ENCODE measurements at regions not wholly inside any gene's neighbourhood (a gene's known extent, or its start where the extent isn't known, plus 50 kb on each side); places are given as distances from the start of the nearest gene placed in this dataset.

DNA sequence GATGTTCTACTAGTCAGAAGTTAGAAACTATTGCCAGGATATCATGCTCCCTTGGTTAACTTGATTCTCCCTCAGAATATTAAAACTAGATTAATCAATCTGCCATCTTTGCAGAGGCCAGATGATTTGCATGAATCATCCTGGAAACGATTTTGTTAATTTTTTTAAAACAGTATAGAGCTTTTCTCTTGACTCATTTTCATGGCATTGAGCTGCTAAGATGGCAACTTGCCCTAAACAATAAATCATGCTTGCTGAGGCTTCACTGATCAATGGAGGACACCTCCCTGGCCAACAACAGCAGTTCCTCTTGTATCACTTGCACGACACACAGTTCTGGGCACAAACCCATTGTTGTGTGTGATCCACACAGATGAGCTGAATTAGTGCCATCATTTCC, 109.1 kb downstream of the COL6A6 start:
- ATAC-seq (ENCODE audit: insufficient read depth, low FRiP score) (no peak), DNase-seq (no peak)
- no peaks in the 10 kb centered on the region for H3K4me1 ChIP-seq (ENCODE audit: control insufficient read depth in 5 of 5, insufficient read depth in 5 of 5, low read length in 5 of 5)
- 66 to 82% methylated on average over 2 of the region's 2 CpGs for WGBS, 2 donors
- no peak overlapping the region for H3K9ac ChIP-seq (ENCODE audit: insufficient read depth in 1 of 2, low read length in 2 of 2)
- peaks cover 0 to 1% (median 0%) of the 10 kb centered on the region in 4 donors for H3K9me3 ChIP-seq (ENCODE audit: control insufficient read depth in 4 of 4, insufficient read depth in 3 of 4, low read length in 3 of 4)
- no peaks in the 10 kb centered on the region for H3K27me3 ChIP-seq (ENCODE audit: control insufficient read depth in 3 of 3, insufficient read depth in 3 of 3, low read length in 2 of 3)
- no peak overlapping the region for H3K27ac ChIP-seq (ENCODE audit: low read depth in 1 of 2, low read length in 1 of 2)
- TF ChIP-seq, protein P1, sequence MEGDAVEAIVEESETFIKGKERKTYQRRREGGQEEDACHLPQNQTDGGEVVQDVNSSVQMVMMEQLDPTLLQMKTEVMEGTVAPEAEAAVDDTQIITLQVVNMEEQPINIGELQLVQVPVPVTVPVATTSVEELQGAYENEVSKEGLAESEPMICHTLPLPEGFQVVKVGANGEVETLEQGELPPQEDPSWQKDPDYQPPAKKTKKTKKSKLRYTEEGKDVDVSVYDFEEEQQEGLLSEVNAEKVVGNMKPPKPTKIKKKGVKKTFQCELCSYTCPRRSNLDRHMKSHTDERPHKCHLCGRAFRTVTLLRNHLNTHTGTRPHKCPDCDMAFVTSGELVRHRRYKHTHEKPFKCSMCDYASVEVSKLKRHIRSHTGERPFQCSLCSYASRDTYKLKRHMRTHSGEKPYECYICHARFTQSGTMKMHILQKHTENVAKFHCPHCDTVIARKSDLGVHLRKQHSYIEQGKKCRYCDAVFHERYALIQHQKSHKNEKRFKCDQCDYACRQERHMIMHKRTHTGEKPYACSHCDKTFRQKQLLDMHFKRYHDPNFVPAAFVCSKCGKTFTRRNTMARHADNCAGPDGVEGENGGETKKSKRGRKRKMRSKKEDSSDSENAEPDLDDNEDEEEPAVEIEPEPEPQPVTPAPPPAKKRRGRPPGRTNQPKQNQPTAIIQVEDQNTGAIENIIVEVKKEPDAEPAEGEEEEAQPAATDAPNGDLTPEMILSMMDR (IDR thresholded peaks at IDR 0.05; ENCODE audit: control extremely low read depth, extremely low read depth), result no peak
- H3K4me3 ChIP-seq, result no peak overlapping the region
- H3K36me3 ChIP-seq (ENCODE audit: control insufficient read depth in 4 of 4, insufficient read depth in 4 of 4, low read length in 4 of 4), result peaks cover 0 to 4% (median 0%) of the 10 kb centered on the region in 4 donors

DNA sequence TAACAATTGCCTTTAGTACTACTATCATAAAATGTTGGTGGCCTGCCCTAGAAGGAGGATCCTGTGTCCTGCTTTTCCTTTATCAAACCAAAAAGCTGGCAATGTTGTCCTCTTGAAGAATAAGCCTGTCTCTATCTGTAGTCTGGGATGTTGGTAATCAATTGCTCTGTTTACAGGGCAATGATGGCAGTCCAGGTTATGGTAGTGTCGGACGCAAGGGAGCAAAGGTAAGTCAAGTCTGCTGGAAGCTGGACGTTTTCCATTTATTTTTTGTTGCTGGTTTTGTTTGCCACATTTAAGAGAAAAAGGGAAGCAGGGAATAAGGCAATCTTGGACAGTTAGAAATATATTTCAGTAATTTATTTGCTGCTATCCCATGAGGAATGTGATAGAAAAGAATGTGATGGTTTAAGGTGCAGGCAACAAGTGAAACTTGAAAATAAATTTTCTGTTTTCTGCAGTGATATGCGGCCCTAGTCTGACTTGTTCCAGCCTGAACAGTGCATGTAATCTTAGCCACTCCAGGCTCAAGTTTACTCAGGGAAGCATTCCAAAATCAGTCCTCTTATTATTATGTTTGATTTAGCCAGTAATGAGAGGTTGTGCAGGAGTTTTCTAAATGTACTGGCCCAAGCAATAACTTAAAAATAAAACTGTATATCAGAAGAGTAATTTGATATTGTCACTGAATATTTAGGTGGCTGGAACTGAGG, 110.3 kb downstream of the COL6A6 start:
- Histone ChIP-seq H3K36me3 (ENCODE audit: control insufficient read depth in 4 of 4, insufficient read depth in 4 of 4, low read length in 4 of 4) (peaks cover 0 to 4% (median 0%) of the 10 kb centered on the region in 4 donors), H3K27ac (ENCODE audit: low read depth in 1 of 2, low read length in 1 of 2) (no peak overlapping the region), H3K9me3 (ENCODE audit: control insufficient read depth in 4 of 4, insufficient read depth in 3 of 4, low read length in 3 of 4) (peaks cover 0 to 1% (median 0%) of the 10 kb centered on the region in 4 donors), H3K9ac (ENCODE audit: insufficient read depth in 1 of 2, low read length in 2 of 2) (no peak overlapping the region), H3K4me3 (no peak overlapping the region), H3K4me1 (ENCODE audit: control insufficient read depth in 5 of 5, insufficient read depth in 5 of 5, low read length in 5 of 5) (no peaks in the 10 kb centered on the region), H3K27me3 (ENCODE audit: control insufficient read depth in 3 of 3, insufficient read depth in 3 of 3, low read length in 2 of 3) (no peaks in the 10 kb centered on the region)
- WGBS, 2 donors, result 63 to 83% methylated on average over 4 of the region's 4 CpGs
- DNase-seq, result peak in 1 of 3 donors; percentile 55
- no peak for ATAC-seq (ENCODE audit: insufficient read depth, low FRiP score)
- TF ChIP-seq, protein P1 (IDR thresholded peaks at IDR 0.05; ENCODE audit: control extremely low read depth, extremely low read depth), result no peak

DNA sequence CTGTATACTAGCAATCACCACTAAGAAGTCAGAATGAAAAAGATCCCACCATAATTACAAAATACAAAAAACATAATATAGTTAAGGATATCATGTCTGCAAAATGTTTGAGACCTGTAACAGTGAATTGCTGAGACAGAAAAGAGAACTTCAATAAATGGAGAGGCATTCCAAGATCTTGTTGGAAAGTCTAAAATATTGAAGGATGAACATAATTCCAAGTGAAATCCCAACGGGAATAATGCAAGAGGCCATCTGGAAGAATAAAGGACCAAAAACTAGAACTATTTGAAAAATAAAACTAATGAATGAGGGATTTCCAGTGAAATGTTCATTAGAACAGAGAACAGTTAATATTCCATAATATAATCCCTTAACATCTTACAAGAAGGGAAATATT, 110.9 kb downstream of the COL6A6 start:
- H3K36me3 ChIP-seq (ENCODE audit: control insufficient read depth in 4 of 4, insufficient read depth in 4 of 4, low read length in 4 of 4), result peaks cover 0 to 4% (median 0%) of the 10 kb centered on the region in 4 donors
- no peak overlapping the region for H3K27ac ChIP-seq (ENCODE audit: low read depth in 1 of 2, low read length in 1 of 2)
- no peak for ATAC-seq (ENCODE audit: insufficient read depth, low FRiP score)
- no peak for DNase-seq
- H3K27me3 ChIP-seq (ENCODE audit: control insufficient read depth in 3 of 3, insufficient read depth in 3 of 3, low read length in 2 of 3), result no peaks in the 10 kb centered on the region
- peaks cover 0 to 1% (median 0%) of the 10 kb centered on the region in 4 donors for H3K9me3 ChIP-seq (ENCODE audit: control insufficient read depth in 4 of 4, insufficient read depth in 3 of 4, low read length in 3 of 4)
- H3K4me3 ChIP-seq, result no peak overlapping the region
- no peaks in the 10 kb centered on the region for H3K4me1 ChIP-seq (ENCODE audit: control insufficient read depth in 5 of 5, insufficient read depth in 5 of 5, low read length in 5 of 5)
- 80 to 95% methylated on average over 1 of the region's 1 CpG for WGBS, 2 donors
- H3K9ac ChIP-seq (ENCODE audit: insufficient read depth in 1 of 2, low read length in 2 of 2), result no peak overlapping the region
- TF ChIP-seq, protein P1 (IDR thresholded peaks at IDR 0.05; ENCODE audit: control extremely low read depth, extremely low read depth), result no peak
